ENCODE measurements at regions not wholly inside any gene's neighbourhood (a gene's known extent, or its start where the extent isn't known, plus 50 kb on each side); places are given as distances from the start of the nearest gene placed in this dataset.

- H3K9ac ChIP-seq (ENCODE audit: low read length) = no peak overlapping the region
- no peak overlapping the region for H2AFZ ChIP-seq (ENCODE audit: low read depth, low read length)
- no peaks in the 10 kb centered on the region for H3F3A ChIP-seq (ENCODE audit: insufficient read depth, low read length, poor library complexity, severe bottlenecking)
- no peaks in the 10 kb centered on the region for H4K20me1 ChIP-seq (ENCODE audit: insufficient read depth)
- H3K4me2 ChIP-seq (ENCODE audit: low read length) = no peak overlapping the region
- H3K4me3 ChIP-seq (ENCODE audit: low read length) = no peak overlapping the region
- no peaks in the 10 kb centered on the region for H3K36me3 ChIP-seq (ENCODE audit: insufficient read depth, low read length)
- no peaks in the 10 kb centered on the region for H3K79me2 ChIP-seq (replicated peaks; ENCODE audit: insufficient read depth, low read length)
- no peaks in the 10 kb centered on the region for H3K27me3 ChIP-seq (ENCODE audit: insufficient read depth, low read depth, low read length)
- no peaks in the 10 kb centered on the region for H3K9me2 ChIP-seq (ENCODE audit: insufficient read depth, low read length)
- no peaks in the 10 kb centered on the region for H3K9me3 ChIP-seq (ENCODE audit: low read length)
- H3K27ac ChIP-seq (ENCODE audit: low read length) = no peak overlapping the region
- no peak for TF ChIP-seq TAF1 (IDR thresholded peaks at IDR 0.05; ENCODE audit: low read depth)
- TF ChIP-seq EZH2 (IDR thresholded peaks at IDR 0.05; ENCODE audit: borderline replicate concordance, insufficient read depth, low read length, poor library complexity, severe bottlenecking) = no peak
- TF ChIP-seq MXI1 (conservative IDR thresholded peaks at IDR 0.05; ENCODE audit: poor library complexity, severe bottlenecking) = no peak
- TF ChIP-seq RAD21 (conservative IDR thresholded peaks at IDR 0.05) = no peak
- TF ChIP-seq, protein P1, sequence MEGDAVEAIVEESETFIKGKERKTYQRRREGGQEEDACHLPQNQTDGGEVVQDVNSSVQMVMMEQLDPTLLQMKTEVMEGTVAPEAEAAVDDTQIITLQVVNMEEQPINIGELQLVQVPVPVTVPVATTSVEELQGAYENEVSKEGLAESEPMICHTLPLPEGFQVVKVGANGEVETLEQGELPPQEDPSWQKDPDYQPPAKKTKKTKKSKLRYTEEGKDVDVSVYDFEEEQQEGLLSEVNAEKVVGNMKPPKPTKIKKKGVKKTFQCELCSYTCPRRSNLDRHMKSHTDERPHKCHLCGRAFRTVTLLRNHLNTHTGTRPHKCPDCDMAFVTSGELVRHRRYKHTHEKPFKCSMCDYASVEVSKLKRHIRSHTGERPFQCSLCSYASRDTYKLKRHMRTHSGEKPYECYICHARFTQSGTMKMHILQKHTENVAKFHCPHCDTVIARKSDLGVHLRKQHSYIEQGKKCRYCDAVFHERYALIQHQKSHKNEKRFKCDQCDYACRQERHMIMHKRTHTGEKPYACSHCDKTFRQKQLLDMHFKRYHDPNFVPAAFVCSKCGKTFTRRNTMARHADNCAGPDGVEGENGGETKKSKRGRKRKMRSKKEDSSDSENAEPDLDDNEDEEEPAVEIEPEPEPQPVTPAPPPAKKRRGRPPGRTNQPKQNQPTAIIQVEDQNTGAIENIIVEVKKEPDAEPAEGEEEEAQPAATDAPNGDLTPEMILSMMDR (IDR thresholded peaks at IDR 0.05; ENCODE audit: poor library complexity, severe bottlenecking) = no peak
- TF ChIP-seq POLR2AphosphoS5 (IDR thresholded peaks at IDR 0.05) = no peak
- TF ChIP-seq SMC3 (conservative IDR thresholded peaks at IDR 0.05; ENCODE audit: poor library complexity) = no peak
- TF ChIP-seq EP300 (conservative IDR thresholded peaks at IDR 0.05; ENCODE audit: poor library complexity, severe bottlenecking) = no peak
- TF ChIP-seq, protein P2, sequence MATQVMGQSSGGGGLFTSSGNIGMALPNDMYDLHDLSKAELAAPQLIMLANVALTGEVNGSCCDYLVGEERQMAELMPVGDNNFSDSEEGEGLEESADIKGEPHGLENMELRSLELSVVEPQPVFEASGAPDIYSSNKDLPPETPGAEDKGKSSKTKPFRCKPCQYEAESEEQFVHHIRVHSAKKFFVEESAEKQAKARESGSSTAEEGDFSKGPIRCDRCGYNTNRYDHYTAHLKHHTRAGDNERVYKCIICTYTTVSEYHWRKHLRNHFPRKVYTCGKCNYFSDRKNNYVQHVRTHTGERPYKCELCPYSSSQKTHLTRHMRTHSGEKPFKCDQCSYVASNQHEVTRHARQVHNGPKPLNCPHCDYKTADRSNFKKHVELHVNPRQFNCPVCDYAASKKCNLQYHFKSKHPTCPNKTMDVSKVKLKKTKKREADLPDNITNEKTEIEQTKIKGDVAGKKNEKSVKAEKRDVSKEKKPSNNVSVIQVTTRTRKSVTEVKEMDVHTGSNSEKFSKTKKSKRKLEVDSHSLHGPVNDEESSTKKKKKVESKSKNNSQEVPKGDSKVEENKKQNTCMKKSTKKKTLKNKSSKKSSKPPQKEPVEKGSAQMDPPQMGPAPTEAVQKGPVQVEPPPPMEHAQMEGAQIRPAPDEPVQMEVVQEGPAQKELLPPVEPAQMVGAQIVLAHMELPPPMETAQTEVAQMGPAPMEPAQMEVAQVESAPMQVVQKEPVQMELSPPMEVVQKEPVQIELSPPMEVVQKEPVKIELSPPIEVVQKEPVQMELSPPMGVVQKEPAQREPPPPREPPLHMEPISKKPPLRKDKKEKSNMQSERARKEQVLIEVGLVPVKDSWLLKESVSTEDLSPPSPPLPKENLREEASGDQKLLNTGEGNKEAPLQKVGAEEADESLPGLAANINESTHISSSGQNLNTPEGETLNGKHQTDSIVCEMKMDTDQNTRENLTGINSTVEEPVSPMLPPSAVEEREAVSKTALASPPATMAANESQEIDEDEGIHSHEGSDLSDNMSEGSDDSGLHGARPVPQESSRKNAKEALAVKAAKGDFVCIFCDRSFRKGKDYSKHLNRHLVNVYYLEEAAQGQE (IDR thresholded peaks at IDR 0.05; ENCODE audit: borderline replicate concordance) = no peak
Measured at GRCh38 chr3:159548675-159549335, 439.8 kb upstream of the IL12A start.

GRCh38 chr3:159555205-159555604 is 433.4 kb upstream of the IL12A start:
- H2AFZ ChIP-seq (ENCODE audit: low read depth, low read length) = no peak overlapping the region
- no peaks in the 10 kb centered on the region for H3K9me2 ChIP-seq (ENCODE audit: insufficient read depth, low read length)
- H3K27me3 ChIP-seq (ENCODE audit: insufficient read depth, low read depth, low read length) = no peaks in the 10 kb centered on the region
- no peak overlapping the region for H3K4me2 ChIP-seq (ENCODE audit: low read length)
- H3K9me3 ChIP-seq (ENCODE audit: low read length) = no peaks in the 10 kb centered on the region
- H4K20me1 ChIP-seq (ENCODE audit: insufficient read depth) = no peaks in the 10 kb centered on the region
- H3K4me3 ChIP-seq (ENCODE audit: low read length) = no peak overlapping the region
- H3K27ac ChIP-seq (ENCODE audit: low read length) = no peak overlapping the region
- TF ChIP-seq, protein P1 (IDR thresholded peaks at IDR 0.05; ENCODE audit: poor library complexity, severe bottlenecking) = no peak
- no peak for TF ChIP-seq RAD21 (conservative IDR thresholded peaks at IDR 0.05)
- no peak for TF ChIP-seq MXI1 (conservative IDR thresholded peaks at IDR 0.05; ENCODE audit: poor library complexity, severe bottlenecking)
- TF ChIP-seq EP300 (conservative IDR thresholded peaks at IDR 0.05; ENCODE audit: poor library complexity, severe bottlenecking) = no peak
- TF ChIP-seq, protein P2 (IDR thresholded peaks at IDR 0.05; ENCODE audit: borderline replicate concordance) = no peak
- TF ChIP-seq SMC3 (conservative IDR thresholded peaks at IDR 0.05; ENCODE audit: poor library complexity) = no peak
- no peak for TF ChIP-seq POLR2AphosphoS5 (IDR thresholded peaks at IDR 0.05)
- no peak for TF ChIP-seq TAF1 (IDR thresholded peaks at IDR 0.05; ENCODE audit: low read depth)
- no peak for TF ChIP-seq EZH2 (IDR thresholded peaks at IDR 0.05; ENCODE audit: borderline replicate concordance, insufficient read depth, low read length, poor library complexity, severe bottlenecking)
- H3K9ac ChIP-seq (ENCODE audit: low read length) = no peak overlapping the region
- no peaks in the 10 kb centered on the region for H3K79me2 ChIP-seq (replicated peaks; ENCODE audit: insufficient read depth, low read length)
- no peaks in the 10 kb centered on the region for H3K36me3 ChIP-seq (ENCODE audit: insufficient read depth, low read length)
- no peaks in the 10 kb centered on the region for H3F3A ChIP-seq (ENCODE audit: insufficient read depth, low read length, poor library complexity, severe bottlenecking)

Measured in neural cell (in vitro differentiated cells).